Pons (tissue), 1 donor: ENCODE measurements at regions not wholly inside any gene's neighbourhood (a gene's known extent, or its start where the extent isn't known, plus 50 kb on each side); places are given as distances from the start of the nearest gene placed in this dataset.

Experiments used
- DNase-seq: peaks from one replicate; pipeline ENCODE4 v3.0.0-alpha.2; 2016; ENCODE audit warnings: low spot score

DNA sequence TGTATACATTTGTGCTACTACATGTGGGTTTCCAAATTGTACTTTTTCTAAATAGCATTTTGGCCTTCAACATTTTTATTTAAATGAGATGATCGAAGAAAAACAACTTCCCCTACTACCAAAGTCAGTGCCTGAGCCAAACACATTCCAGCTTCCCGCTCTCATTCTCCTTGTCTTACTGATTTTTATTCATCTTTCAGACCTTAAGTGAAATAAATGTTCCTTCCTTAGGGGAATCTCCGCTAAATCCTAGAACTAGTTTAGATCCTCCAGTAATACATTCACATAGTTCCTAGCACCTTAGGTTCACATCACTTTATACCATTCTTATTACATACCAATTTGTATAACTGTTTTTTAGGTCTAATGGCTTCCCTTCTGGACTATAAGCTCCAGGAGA is 122.3 kb upstream of the COL3A1 start:
- no peak for DNase-seq

DNA sequence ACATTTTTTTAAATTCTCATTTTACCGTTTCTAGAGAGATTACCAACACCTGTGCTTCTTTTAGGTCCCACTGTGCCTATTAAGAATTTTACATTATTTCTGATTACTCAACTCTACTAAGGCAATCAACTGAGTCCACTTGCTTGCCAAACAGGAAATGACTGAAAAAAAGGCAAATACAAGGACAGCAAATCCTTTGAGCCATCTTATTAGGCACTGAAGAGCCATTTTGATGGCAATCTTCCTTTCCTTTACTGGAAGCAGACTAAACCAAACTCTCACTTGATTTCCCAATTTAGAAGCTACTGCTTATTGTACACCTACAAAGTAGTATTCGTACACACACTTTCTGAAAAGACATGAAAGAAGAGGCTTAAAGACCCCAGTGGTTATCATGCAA is 121.4 kb upstream of the COL3A1 start:
- DNase-seq = no peak

DNA sequence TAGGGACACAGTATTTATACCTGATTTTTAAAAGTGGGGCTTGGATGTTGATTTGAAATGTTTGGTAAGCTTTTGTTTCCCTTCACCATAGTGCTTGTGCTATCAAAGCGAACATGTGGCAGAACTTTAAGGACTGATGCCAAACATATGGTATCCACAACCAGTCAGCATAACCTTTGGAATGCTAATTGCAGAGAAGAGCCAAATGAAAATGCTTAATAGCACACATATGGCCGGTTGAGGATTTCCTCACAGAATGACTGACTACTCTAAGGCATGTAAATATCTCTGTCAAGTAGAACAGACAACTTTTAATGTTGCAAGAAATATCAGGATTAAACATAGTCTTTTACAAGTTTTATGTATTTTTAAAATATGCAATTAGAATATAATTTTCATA is 120.9 kb upstream of the COL3A1 start:
- peak; percentile 7 for DNase-seq

DNA sequence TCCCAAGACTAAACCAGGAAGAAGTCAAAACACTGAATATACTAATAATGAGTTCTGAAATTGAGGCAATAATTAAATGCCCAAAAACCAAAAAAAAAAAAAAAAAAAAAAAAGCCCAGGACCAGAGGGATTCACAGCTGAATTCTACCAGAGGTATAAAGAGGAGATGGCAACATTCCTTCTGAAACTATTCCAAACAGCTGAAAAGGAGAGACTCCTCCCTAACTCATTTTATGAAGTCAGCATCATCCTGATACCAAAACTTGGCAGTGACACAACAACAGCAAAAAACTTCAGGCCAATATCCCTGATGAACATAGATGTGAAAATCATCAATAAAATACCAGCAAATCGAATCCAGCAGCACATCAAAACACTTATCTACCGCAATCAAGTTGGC is 108.5 kb upstream of the COL3A1 start:
- no peak for DNase-seq

DNA sequence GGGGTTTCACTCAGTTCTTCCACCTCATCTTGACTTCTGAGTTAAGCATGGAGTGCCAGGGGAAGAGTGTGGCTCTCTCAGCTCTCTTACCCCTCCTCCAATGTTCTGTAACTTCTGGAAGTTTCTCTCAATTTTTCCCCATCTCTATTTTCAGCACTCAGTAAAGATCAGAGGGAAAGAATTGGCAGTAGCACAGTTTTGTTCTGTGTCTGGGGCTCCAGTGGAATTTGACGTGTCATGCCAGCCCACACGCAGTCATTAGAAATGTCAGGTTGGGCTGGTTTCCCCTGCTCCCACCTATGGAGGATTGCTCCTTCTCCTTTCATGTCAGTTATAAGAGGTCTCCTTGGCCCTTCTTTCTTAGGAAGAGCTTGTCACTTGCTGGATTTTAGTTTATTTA is 104.6 kb upstream of the COL3A1 start:
- DNase-seq = no peak

DNA sequence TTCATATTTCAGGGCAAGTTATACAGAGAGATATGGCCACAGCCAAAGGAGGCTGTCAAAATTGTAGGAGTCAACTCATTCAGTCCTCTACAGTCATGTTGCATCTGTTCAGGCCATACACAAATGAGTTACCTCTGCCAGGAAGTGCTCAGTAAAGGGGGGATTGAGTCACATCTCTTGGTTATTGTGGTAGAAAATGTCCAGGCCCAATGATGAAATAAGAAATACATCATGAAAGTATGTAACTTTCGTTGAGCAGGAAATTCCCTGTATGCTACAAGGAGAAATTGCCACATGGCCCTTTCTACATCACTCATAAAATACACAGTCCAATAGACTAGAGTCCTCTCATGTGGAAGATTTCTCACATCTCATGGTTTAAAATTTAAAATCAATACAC is 103.9 kb upstream of the COL3A1 start:
- DNase-seq = no peak

DNA sequence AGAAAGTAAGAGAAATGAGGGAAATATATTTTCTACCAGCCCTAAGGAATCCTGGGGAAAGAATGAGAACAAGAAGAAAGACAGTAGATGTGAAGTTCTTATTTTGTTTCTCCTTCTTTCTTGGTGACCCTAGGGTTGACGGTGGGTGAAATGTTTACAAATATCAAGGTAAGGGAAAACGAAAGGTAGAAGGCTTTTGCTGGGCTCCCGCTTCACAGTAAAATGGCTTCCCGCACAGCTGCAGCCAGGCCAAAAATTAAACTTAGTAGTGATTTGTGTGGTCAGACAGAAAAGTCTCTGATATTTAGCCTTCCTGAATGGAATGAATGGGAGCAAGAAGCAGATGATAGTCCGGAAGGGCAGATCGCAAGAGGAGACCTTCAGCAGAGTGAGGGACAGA is 99.1 kb upstream of the COL3A1 start:
- no peak for DNase-seq

DNA sequence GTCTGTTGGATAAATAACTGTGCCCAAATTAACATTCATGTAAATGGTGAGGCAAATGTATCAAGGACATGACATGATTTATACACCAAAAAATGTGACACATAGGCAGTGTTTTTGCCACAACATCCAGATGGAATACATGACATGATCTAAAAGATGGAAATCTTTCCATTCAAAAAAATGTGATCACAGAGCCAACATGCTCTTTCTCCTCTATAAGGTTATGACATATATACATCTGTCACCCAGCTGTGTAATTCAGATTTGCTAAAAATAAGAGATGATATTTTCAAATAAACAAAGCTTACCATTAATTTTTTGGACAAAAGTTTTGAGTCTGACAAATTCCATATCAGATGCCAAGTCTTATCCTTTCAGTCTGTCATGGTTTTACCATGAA is 95.5 kb upstream of the COL3A1 start:
- no peak for DNase-seq

DNA sequence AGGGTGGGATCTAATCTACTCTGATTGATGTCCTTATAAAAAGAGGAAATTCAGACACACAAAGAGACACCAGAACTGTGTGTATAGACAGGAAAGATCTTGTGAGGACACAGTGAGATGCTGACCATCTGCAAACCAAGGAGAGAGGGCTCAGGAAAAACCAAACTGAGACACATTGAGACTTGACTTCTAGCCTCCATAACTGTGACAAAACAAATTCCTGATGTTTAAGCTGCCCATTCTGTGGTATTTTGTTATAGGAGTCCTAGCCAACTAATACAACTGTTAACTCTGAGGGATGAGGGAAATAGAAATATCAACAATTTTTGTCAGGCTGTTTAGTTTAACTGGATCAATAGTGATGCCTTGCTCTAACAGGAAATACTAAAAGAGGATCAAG is 93.4 kb upstream of the COL3A1 start:
- no peak for DNase-seq

DNA sequence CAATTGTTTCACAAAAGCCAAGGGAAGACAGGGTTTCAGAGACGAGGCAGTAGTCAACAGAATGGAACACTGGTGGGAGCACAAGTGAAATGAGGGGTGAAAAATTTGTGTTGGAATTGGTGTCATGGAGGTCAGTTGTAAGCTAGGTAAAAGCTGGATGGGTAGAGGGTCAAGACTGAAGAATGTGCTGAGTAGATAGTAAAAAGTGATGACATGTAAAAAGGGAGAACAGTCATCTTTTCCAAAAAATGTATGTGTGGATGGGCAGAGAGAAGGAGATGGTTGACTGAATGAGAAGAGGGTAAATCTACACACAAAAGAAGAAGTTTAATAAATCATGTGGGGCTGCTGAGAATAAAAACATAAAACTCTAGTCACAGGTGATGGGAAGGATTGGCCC is 92.7 kb upstream of the COL3A1 start:
- DNase-seq = no peak

DNA sequence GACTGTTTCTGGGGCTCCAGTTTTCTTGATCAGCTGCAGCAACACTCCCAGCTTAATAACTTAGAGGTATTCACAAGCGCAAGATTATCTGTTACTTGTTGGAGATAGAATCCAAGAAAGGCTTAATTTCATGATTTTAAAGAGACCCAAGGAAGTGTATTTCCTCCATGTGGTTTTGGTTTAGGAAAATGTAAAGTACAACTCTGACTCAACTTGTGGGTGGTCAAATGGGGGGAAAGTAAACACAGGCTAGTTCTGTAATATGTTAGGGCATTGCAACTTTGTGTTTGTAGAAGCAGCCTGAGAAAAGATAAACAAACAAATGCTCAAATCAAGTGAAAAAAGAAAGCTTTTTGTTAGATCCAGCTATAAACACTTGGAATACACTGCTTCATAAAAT is 90.1 kb upstream of the COL3A1 start:
- no peak for DNase-seq

DNA sequence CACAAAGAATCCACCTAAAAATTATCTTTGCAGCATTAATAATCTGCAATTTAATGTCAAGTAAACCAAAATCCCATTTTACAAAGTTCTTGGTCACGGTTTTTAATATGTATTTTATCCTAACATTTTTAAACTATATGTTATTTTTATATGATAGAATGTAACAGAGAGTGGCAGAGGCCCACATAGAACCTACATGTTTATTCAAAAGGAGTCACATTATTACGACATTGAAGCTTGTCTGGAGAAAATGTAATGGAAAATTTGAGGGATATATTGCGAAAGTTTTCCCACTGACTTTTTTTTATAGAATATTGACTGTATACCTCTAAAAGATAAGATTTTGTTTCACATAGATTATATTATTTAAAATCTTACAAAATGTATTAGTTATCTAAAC is 89.7 kb upstream of the COL3A1 start:
- no peak for DNase-seq

DNA sequence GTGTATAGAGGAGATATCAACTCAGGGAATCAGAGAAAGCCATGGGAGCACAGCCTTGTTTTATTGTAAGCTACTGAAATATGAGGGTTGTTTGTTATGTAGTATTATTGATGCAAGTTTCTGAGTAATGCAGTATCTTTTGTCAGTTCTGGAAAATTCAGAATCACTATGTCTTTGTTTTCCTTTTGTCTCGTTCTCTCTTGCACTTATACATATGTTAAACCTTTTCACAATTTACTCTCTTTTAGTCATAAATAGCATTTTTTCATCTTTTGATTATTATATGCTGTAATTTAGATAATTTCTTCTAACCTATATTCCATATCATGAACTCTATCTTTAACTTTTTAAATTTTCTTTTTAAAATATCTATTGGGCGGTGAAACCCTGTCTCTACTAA is 85.0 kb upstream of the COL3A1 start:
- DNase-seq = no peak

DNA sequence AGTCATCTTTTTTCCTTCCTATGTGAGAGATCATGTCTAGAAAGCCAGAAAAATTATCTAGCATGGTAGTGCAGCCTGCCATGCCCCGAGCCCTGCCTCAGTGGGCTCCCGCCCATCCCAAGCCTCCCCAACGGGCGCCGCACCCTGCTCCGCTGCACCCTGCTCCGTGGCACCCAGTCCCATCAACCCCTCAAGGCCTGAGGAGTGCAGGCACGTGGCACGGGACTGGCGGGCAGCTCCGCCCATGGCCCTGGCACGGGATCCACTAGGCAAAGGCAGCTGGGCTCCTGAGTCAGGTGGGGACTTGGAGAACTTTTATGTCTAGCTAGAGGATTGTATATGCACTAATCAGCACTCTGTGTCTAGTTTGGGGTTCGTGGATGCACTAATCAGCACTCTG is 83.4 kb upstream of the COL3A1 start:
- no peak for DNase-seq

DNA sequence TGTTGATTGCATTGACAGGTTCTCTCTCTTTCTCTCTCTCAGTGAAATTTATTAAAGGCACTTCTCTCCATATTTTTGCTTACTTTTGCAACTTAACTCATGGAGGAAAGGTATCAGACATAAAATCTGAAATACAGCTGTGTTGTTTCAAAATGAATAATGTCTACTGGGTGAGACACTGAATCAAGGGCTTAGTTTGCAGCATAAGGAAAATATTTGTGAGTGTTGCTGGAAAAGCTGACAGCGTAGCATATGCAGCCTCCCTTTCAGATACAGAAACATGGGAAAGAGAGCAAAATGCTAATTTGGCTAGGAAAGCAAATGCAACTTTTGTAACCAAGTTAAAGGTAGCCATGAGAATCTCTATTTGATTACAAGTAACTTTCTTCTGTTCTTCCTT is 81.5 kb upstream of the COL3A1 start:
- DNase-seq = no peak

DNA sequence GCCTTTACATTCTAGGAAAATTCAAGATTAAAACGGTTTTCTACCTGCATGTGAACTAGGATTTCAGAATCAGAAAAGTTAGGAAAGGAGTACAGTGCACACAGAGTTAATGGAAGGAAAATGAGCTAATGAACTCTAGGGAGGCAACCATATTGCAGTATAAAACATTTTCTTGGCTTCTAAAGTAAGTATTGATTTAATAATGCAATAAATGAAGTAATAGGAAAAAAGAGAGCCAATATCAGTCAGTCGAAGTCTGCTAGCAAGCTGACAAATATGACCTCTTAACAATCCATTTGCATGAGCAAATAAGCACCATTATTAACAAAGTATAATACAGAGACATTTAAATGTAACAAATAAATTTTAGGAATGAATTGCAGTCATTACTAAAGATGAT is 80.2 kb upstream of the COL3A1 start:
- no peak for DNase-seq

DNA sequence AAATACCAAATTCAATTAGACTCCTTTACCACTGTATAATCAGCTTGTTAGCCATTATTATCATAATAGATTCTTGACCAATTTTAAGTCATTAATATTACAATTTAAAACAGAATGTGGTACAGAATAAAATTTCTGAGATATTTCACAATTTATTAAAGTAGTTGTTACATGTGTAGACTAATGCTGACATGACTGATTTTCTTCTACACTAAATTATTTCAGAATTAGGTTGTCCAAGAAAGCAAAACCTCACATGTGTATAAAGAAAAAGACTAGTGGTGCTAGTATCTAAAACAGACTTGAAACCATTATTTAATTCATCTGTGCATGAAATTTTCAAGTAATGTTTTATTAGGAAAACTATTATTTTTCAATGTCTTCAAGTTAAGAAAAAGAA is 79.2 kb upstream of the COL3A1 start:
- DNase-seq = no peak

DNA sequence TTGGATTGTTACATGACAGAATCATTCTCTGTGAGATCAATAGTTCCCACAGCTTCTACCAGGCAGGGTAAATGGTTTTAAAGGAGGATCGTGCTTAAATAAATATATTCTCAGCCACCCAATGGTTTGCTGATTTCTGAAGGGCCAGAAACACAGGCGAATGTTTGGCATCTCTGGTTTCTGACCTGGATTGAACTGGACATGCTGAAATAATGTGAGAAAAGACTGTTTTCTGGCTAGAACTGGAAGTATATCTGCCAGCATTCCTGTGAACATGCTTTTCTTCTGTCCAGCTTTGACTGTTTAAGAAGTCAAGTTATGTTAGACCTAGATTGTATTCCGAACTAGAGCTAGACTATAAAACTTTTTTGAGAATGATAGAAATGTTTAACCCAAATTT is 77.1 kb upstream of the COL3A1 start:
- no peak for DNase-seq

DNA sequence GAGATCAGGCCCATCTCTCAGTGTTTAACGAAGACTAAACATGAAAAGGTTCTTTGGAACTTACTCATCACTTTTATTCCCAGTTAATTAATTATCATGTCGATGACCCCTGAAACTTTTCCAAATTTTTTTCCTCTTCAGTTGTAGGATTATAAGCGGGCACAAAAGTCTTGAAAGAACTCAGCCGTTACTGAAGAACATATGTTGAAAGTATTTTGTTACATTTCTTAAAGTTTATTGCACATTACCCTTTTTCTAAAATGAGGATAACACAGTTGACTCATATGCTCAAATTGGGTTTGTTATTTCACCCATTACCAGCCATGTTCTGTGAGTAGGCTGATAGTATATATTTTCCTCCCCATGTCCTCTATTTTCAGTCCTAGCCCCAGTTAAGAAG is 75.9 kb upstream of the COL3A1 start:
- DNase-seq = no peak

DNA sequence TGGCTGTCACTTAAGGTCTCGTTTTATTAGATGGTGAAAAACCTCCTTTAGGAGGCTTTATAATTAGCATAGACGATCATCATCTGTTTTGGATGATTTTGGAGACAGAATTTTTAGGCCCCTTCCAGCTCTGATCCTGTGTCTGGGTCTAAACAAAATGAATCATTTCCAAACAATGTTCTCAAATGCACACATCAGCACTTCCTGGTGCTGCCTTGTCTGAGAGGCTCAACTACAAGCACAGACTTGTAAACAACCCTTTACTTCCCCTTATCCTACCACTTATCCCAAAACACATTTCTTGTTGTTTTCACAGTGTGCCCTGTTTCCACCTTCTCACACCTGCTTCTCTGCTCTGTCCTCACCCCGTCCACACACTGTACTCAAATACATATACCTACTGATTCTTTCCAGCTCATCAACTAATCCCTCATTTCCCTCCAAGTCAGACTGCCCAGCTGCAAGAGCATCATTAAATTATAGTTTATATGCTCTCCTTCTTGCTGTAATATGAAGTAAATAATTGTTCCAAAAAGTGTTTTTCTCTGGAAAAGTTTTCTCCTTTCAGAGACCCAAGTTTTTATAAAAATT is 71.2 kb upstream of the COL3A1 start:
- no peak for DNase-seq

DNA sequence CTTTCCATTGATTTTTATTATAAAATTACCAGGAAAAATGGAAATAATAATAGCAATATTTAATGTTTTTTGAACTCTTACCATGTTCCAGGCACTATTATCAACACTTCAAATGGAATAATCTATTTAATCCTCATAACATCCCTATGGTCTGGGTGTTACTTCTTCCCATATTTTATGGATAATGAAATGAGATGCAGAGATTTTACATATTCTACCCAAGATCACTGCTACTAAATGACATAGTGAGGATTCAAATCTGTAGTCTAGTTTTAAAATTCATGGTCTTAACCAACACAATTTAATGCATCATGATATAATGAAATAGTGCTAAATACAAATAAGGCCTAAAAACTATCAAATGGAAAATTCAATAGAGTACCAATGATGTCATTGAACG is 70.4 kb upstream of the COL3A1 start:
- DNase-seq = no peak

DNA sequence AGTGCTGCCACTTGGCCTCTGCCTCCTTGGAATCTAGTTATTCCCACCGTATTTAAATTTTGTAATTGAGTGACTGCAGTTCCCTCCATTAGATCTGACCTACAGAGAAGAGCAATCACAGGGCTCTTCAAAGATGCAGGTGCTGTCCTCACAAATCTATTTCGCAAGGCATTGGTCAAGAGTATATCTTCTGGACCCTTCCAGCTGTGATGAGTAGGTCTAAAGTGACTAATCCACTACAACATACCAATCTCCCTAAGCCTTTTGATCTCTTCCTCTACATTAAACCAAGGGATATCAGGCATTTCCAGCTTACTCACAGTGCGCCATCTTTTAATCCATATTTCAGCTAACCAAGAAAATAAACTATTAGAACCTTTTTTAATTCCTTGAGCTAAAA is 65.1 kb upstream of the COL3A1 start:
- DNase-seq = no peak

DNA sequence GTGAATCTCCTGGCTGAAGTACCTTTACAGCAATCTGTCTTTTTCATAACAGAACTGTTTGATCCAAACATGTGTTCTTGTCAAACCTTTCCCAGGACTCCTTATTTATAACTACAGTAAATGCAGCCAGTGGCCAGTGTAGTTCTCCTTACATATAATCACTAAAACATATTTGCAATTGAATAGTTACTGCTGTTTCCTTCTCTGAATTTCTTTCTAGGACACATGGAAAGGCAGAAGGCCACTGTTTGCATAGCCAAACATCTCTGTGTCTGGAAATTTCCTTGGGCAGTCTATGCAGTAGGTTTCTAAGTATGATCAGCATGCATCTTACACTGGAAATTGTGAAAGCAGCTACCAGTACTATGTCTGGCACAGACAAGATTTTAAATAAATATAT is 57.4 kb upstream of the COL3A1 start:
- no peak for DNase-seq

DNA sequence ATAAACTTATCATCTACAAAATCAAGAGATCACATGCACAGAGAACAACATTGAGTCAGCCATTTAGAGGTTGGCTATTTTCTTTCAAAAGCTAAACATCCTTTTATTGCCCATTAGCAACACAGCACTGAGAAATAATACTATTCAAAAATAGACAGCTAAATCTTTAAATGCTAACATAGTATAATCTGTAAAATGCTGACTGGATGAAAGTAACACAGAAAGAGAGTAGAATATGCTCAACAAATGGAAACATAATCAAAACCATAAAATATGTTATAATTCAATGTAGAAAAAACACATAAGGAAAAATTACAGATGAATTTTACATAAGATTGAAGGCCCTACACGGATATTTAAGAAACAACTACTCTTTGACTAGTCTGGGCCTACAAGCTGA is 56.5 kb upstream of the COL3A1 start:
- DNase-seq = no peak

DNA sequence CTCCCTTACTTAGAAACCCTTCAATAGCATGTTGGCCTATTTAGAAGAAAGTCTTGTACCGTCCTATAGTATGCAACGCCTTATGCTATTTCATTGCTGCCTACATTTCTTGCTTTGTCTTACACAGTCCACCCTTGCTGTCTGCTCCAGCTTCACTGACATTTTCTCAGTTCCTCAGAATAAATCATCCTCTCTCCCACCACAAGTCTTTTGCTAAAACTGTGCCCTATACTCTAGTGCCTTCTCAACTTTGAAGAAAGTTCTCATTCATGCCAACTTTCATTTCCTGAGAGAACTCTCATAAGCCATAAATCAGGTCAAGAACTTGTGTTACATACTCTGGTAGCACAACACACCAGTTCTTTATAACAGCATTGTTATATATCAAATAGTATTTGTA is 54.3 kb upstream of the COL3A1 start:
- DNase-seq = no peak
